Left ventricle myocardium inferior (tissue), 1 donor: ENCODE measurements at regions not wholly inside any gene's neighbourhood (a gene's known extent, or its start where the extent isn't known, plus 50 kb on each side); places are given as distances from the start of the nearest gene placed in this dataset.

Source experiments
- DNase-seq: peaks from one replicate; pipeline ENCODE4 v3.0.0-alpha.2; 2020
- H3K27ac ChIP-seq: fragments of 200-600 bp; replicated peaks from 2 replicates; pipeline ENCODE4 v1.8.0; 2021
- H3K27me3 ChIP-seq: fragments of 200-600 bp; 2 replicates; pipeline ENCODE4 v1.8.0; 2021; ENCODE audit warnings: low read depth
- H3K36me3 ChIP-seq: fragments of 200-600 bp; 2 replicates; pipeline ENCODE4 v1.8.0; 2021
- H3K4me1 ChIP-seq: fragments of 200-600 bp; 2 replicates; pipeline ENCODE4 v1.8.0; 2021
- H3K4me3 ChIP-seq: fragments of 200-600 bp; 2 replicates; pipeline ENCODE4 v1.8.0; 2021; ENCODE audit warnings: mild to moderate bottlenecking, moderate library complexity
- H3K9me3 ChIP-seq: fragments of 200-600 bp; replicated peaks from 2 replicates; pipeline ENCODE4 v1.8.0; 2021
- CTCF ChIP-seq: fragments of 200-600 bp; IDR thresholded peaks from 2 replicates; pipeline ENCODE4 v1.8.0; 2021; ENCODE audit warnings: antibody characterized with exemption, mild to moderate bottlenecking, borderline replicate concordance
- intact Hi-C: fragments of 100-400 bp; cut with micrococcal nuclease; formaldehyde crosslinking; loops from one replicate; pipeline ENCODE4 v1.11.0; 2022
- donor health status: DM: no; HTN: yes; CAD: no; lungs with severe emphysema.

GRCh38 chr5:148937830-148938521 is 111.6 kb downstream of the ADRB2 start:
- Histone ChIP-seq H3K9me3 (no peaks in the 10 kb centered on the region), H3K36me3 (no peaks in the 10 kb centered on the region), H3K4me1 (peaks cover 33% of the 10 kb centered on the region), H3K27me3 (no peaks in the 10 kb centered on the region), H3K4me3 (no peak overlapping the region), H3K27ac (no peak overlapping the region)
- DNase-seq, result no peak
- intact Hi-C loops, result no loop called here
- no peak for TF ChIP-seq CTCF

GRCh38 chr5:148938522-148938882 is 112.1 kb downstream of the ADRB2 start:
- Histone ChIP-seq H3K4me3 (no peak overlapping the region), H3K9me3 (no peaks in the 10 kb centered on the region), H3K27me3 (no peaks in the 10 kb centered on the region), H3K27ac (no peak overlapping the region), H3K36me3 (no peaks in the 10 kb centered on the region), H3K4me1 (peaks cover 33% of the 10 kb centered on the region)
- intact Hi-C loops, result no loop called here
- no peak for TF ChIP-seq CTCF
- DNase-seq, result no peak

GRCh38 chr5:148939676-148940075 is 113.3 kb downstream of the ADRB2 start:
- Histone ChIP-seq H3K27ac (no peak overlapping the region), H3K36me3 (no peaks in the 10 kb centered on the region), H3K4me3 (no peak overlapping the region), H3K27me3 (no peaks in the 10 kb centered on the region), H3K4me1 (peaks cover 21% of the 10 kb centered on the region), H3K9me3 (no peaks in the 10 kb centered on the region)
- TF ChIP-seq CTCF, result no peak
- DNase-seq, result no peak
- intact Hi-C loops, result no loop called here

GRCh38 chr5:148941810-148942209 is 115.4 kb downstream of the ADRB2 start:
- no peak for DNase-seq
- no peak for TF ChIP-seq CTCF
- H3K36me3 ChIP-seq, result no peaks in the 10 kb centered on the region
- no peaks in the 10 kb centered on the region for H3K27me3 ChIP-seq
- H3K9me3 ChIP-seq, result no peaks in the 10 kb centered on the region
- intact Hi-C loops, result no loop called here
- no peak overlapping the region for H3K4me3 ChIP-seq
- H3K4me1 ChIP-seq, result peaks cover 20% of the 10 kb centered on the region
- no peak overlapping the region for H3K27ac ChIP-seq

- no peaks in the 10 kb centered on the region for H3K9me3 ChIP-seq
- DNase-seq, result peak; percentile 61
- H3K4me1 ChIP-seq, result peaks cover 20% of the 10 kb centered on the region
- H3K27ac ChIP-seq, result peak overlapping the region; percentile 72
- no peaks in the 10 kb centered on the region for H3K27me3 ChIP-seq
- intact Hi-C loops, result loop anchor here (10.0 kb wide), 1 partner anchor 125 kb away; the partner anchor contains the start of gene ADRB2
- H3K4me3 ChIP-seq, result no peak overlapping the region
- H3K36me3 ChIP-seq, result no peaks in the 10 kb centered on the region
- no peak for TF ChIP-seq CTCF
These were observed 112.9 kb downstream of the SH3TC2 start for GRCh38 chr5:148949841-148950470.
